Body of pancreas (tissue), 4 donors: ENCODE measurements at regions not wholly inside any gene's neighbourhood (a gene's known extent, or its start where the extent isn't known, plus 50 kb on each side); places are given as distances from the start of the nearest gene placed in this dataset.
A peak's percentile ranks its signal among the peaks of the same experiment; 100 is the strongest.

ENCODE experiments used
- ATAC-seq: fragments of 150-250 bp; one replicate; pipeline ENCODE4 v1.9.1; 2016
- DNase-seq, 4 donors: peaks; one replicate each; pipeline ENCODE4 v3.0.0-alpha.2; 2019
- H3K27ac ChIP-seq, 4 donors: fragments of 200-600 bp; sonication (generic); 1 replicate in 3 of 4; 2 replicates in 1 of 4; pipeline versions ENCODE4 v1.5.1 to v1.6.1; 2016 to 2019; ENCODE audit warnings: mild to moderate bottlenecking in 1 of 4, mixed read lengths in 1 of 4, moderate library complexity in 1 of 4
- H3K27me3 ChIP-seq, 2 donors: fragments of 200-600 bp; sonication (generic); one replicate each; pipeline ENCODE4 v1.6.0; 2016; ENCODE audit warnings: mild to moderate bottlenecking in 1 of 2
- H3K36me3 ChIP-seq, 2 donors: fragments of 200-600 bp; sonication (generic); replicated peaks in 1 of 2; 2 replicates each; pipeline ENCODE4 v1.5.1; 2016; ENCODE audit warnings: low read depth in 2 of 2; ENCODE audit not compliant: insufficient read depth in 1 of 2
- H3K4me1 ChIP-seq: fragments of 200-600 bp; sonication (generic); one replicate; pipeline ENCODE4 v1.6.0; 2016
- H3K4me3 ChIP-seq, 2 donors: fragments of 200-600 bp; sonication (generic); 1 replicate in 1 of 2; 2 replicates in 1 of 2; pipeline ENCODE4 v1.5.1; 2016 to 2019
- H3K9me3 ChIP-seq, 3 donors: fragments of 200-600 bp; sonication (generic); 1 replicate in 2 of 3; 2 replicates in 1 of 3; pipeline ENCODE4 v1.5.1; 2016
- CTCF ChIP-seq, 7 experiments: fragments of 450-650 bp in 4 of 7; fragments of 200-600 bp in 3 of 7; sonication (generic) in 3 of 7; IDR thresholded peaks; one replicate each; pipeline ENCODE4 v1.5.1; 2016 to 2019; ENCODE audit warnings: antibody characterized with exemption in 7 of 7
- POLR2A ChIP-seq, 3 donors: fragments of 450-650 bp; IDR thresholded peaks; one replicate each; pipeline ENCODE4 v1.6.1; 2016; ENCODE audit warnings: antibody characterized with exemption in 3 of 3, mild to moderate bottlenecking in 2 of 3
- WGBS, 2 donors: methylation state at CpG; one replicate each; pipeline ENCODE4 v1.1.5; 2017; 5-methylcytosine and 5-hydroxymethylcytosine counted together
- intact Hi-C: fragments of 100-400 bp; cut with DNase I; formaldehyde crosslinking; loops from one replicate; pipeline ENCODE4 v1.15.1; 2023

DNA sequence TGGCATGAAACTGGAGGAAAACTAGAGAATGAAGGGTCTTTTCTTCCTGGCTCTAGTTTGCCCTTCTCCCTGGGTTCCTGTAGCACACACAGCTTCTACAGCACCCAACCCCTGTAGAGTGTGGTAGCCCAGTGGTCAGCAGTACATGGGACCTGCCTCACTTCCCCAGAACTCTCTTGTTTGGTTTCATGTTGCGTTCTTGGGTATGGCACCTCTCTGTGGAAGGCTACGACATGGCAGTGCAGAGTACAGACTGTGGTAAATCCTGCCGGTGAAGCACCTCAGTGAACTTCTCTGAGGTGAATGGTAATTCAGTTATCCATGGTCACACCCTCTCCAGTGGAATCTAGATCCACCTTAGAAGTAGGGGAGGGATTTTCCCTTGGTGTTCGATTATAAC is 105.5 kb downstream of the TLR4 start:
- no peaks in the 10 kb centered on the region for H3K9me3 ChIP-seq
- ATAC-seq = no peak
- no peak overlapping the region for H3K27ac ChIP-seq
- H3K4me3 ChIP-seq = no peak overlapping the region
- no peaks in the 10 kb centered on the region for H3K27me3 ChIP-seq
- no peaks in the 10 kb centered on the region for H3K4me1 ChIP-seq
- intact Hi-C loops = no loop called here
- WGBS, 2 donors = 57 to 79% methylated on average over 4 of the region's 4 CpGs
- TF ChIP-seq POLR2A (IDR thresholded peaks at IDR 0.05) = no peak
- no peak for TF ChIP-seq CTCF (IDR thresholded peaks at IDR 0.05)
- DNase-seq = no peak
- no peaks in the 10 kb centered on the region for H3K36me3 ChIP-seq

GRCh38 chr9:117815315-117815714 is 111.1 kb downstream of the TLR4 start:
- 40 to 44% methylated on average over 5 of the region's 5 CpGs for WGBS, 2 donors
- no peak for ATAC-seq

DNA sequence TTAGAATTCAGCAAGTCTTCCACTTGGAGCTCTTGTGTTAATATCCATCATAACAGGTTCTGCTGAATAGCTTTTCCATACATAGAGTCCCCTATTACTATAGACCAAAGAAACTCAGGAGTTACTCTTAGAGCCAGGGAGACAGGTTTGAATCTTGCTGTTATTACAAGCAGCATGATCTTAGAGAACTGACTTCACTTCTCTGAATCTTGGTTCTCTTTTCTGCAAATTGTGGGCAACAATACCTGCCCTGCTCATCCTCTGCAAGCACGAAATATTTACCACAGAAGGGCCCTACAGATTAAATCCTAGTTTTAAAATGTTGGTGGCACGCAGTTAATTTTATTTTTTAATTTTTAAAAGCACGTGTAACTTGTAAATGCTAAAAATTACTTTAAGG is 111.7 kb downstream of the TLR4 start:
- H3K27me3 ChIP-seq = no peaks in the 10 kb centered on the region
- DNase-seq = no peak
- intact Hi-C loops = no loop called here
- no peak for TF ChIP-seq CTCF (IDR thresholded peaks at IDR 0.05)
- no peak for TF ChIP-seq POLR2A (IDR thresholded peaks at IDR 0.05)
- H3K4me3 ChIP-seq = no peak overlapping the region
- no peaks in the 10 kb centered on the region for H3K9me3 ChIP-seq
- H3K4me1 ChIP-seq = no peaks in the 10 kb centered on the region
- H3K27ac ChIP-seq = no peak overlapping the region
- no peaks in the 10 kb centered on the region for H3K36me3 ChIP-seq
- no peak for ATAC-seq
- 50 to 54% methylated on average over 3 of the region's 3 CpGs for WGBS, 2 donors

More at GRCh38 chr9:117815315-117815714, 111.1 kb downstream of the TLR4 start:
- H3K27ac ChIP-seq = no peak overlapping the region
- no peaks in the 10 kb centered on the region for H3K27me3 ChIP-seq
- H3K36me3 ChIP-seq = no peaks in the 10 kb centered on the region
- DNase-seq = no peak
- H3K9me3 ChIP-seq = no peaks in the 10 kb centered on the region
- H3K4me3 ChIP-seq = no peak overlapping the region
- intact Hi-C loops = no loop called here
- H3K4me1 ChIP-seq = no peaks in the 10 kb centered on the region
- no peak for TF ChIP-seq CTCF (IDR thresholded peaks at IDR 0.05)
- no peak for TF ChIP-seq POLR2A (IDR thresholded peaks at IDR 0.05)

- Histone ChIP-seq H3K27me3 (no peaks in the 10 kb centered on the region), H3K4me3 (no peak overlapping the region), H3K27ac (no peak overlapping the region), H3K36me3 (no peaks in the 10 kb centered on the region), H3K4me1 (no peaks in the 10 kb centered on the region), H3K9me3 (no peaks in the 10 kb centered on the region)
- WGBS, 2 donors = 39 to 44% methylated on average over 2 of the region's 2 CpGs
- ATAC-seq = no peak
- DNase-seq = peak in 1 of 4 donors; percentile 6
- no peak for TF ChIP-seq CTCF (IDR thresholded peaks at IDR 0.05)
- TF ChIP-seq POLR2A (IDR thresholded peaks at IDR 0.05) = no peak
- intact Hi-C loops = no loop called here
These were observed 117.8 kb downstream of the TLR4 start for GRCh38 chr9:117821954-117822353.

DNA sequence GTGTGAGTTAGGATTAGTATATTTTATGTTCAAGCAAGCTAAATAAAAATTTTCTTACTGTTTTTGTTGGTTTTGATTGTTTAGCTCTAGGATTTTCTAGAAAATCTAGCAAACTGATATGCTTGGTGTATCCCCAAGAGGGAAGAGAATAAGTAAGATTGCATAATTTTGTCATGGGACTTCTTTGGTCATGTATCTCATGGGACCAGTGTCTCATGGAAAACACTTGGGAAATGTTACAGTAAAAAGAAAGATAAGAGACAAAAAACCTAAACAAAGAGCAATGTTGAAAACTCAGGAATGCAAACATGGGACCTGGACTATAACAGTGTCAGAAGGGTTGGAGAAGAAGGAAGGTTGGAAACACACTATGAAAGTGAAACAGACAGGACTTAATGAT is 119.4 kb downstream of the TLR4 start:
- no peaks in the 10 kb centered on the region for H3K4me1 ChIP-seq
- intact Hi-C loops = no loop called here
- H3K9me3 ChIP-seq = no peaks in the 10 kb centered on the region
- no peak overlapping the region for H3K27ac ChIP-seq
- H3K4me3 ChIP-seq = no peak overlapping the region
- no peak for TF ChIP-seq CTCF (IDR thresholded peaks at IDR 0.05)
- no peak for TF ChIP-seq POLR2A (IDR thresholded peaks at IDR 0.05)
- DNase-seq (no peak), ATAC-seq (no peak)
- H3K27me3 ChIP-seq = no peaks in the 10 kb centered on the region
- no peaks in the 10 kb centered on the region for H3K36me3 ChIP-seq
